ENCODE measurements at regions not wholly inside any gene's neighbourhood (a gene's known extent, or its start where the extent isn't known, plus 50 kb on each side); places are given as distances from the start of the nearest gene placed in this dataset.

GRCh38 chr14:86787717-86788116 lies 1205.3 kb downstream of the GALC start:
- FAIRE-seq (no peak), ATAC-seq (no peak), DNase-seq (ENCODE audit: low read depth, low spot score) (no peak)
- WGBS (ENCODE audit: insufficient coverage, insufficient replicate concordance, low lambda C conversion rate, missing lambda C conversion rate) = 28% methylated on average over 3 of the region's 3 CpGs
- H3K4me2 ChIP-seq (ENCODE audit: control insufficient read depth, insufficient read depth) = no peak overlapping the region
- CTCF ChIA-PET = interaction anchor here (0.8 to 1.5 kb wide), 4 partner anchors 15 to 333 kb away, joined by 3 read pairs; no protein-coding TSS in a partner anchor
- POLR2A ChIA-PET = no interaction called here
- H3K9me3 ChIP-seq (replicated peaks; ENCODE audit: control insufficient read depth, insufficient read depth, low read length) = no peaks in the 10 kb centered on the region
- H4K20me1 ChIP-seq (ENCODE audit: control insufficient read depth, insufficient read depth) = no peaks in the 10 kb centered on the region
- RAD21 ChIA-PET (ENCODE audit: unreplicated experiment) = no interaction called here
- H2AFZ ChIP-seq (ENCODE audit: control insufficient read depth, low read depth, low read length) = no peak overlapping the region
- no peaks in the 10 kb centered on the region for H3K4me1 ChIP-seq (ENCODE audit: control insufficient read depth, insufficient read depth, low read length)
- no peaks in the 10 kb centered on the region for H3K79me2 ChIP-seq (ENCODE audit: control insufficient read depth, insufficient read depth, low read length)
- SMC1A ChIA-PET (ENCODE audit: uncharacterized antibody, unreplicated experiment) = interaction anchor here (0.6 to 1.8 kb wide), 5 partner anchors 10 to 148 kb away, joined by 3 to 6 read pairs (median 3); no protein-coding TSS in a partner anchor
- no peaks in the 10 kb centered on the region for H3K36me3 ChIP-seq (ENCODE audit: control insufficient read depth in 2 of 2, insufficient read depth in 2 of 2, low read length in 1 of 2)
- H3K27me3 ChIP-seq (replicated peaks in 1 of 2; ENCODE audit: control insufficient read depth in 2 of 2, insufficient read depth in 2 of 2, low read length in 1 of 2) = no peaks in the 10 kb centered on the region
- H3K27ac ChIP-seq (ENCODE audit: control insufficient read depth, insufficient read depth) = no peak overlapping the region
- H3K9ac ChIP-seq (ENCODE audit: control insufficient read depth, insufficient read depth, low read length) = no peak overlapping the region
- in situ Hi-C loops (cut with MboI) (no loop called here), intact Hi-C loops (cut with micrococcal nuclease; ENCODE audit: unreplicated experiment) (no loop called here)
- no TSS peak for BruUV-seq (replicated peaks)
- no peak overlapping the region for H3K4me3 ChIP-seq
- TF ChIP-seq SIN3A (IDR thresholded peaks at IDR 0.05; ENCODE audit: low read depth, low read length) = no peak
- TF ChIP-seq YY1 (IDR thresholded peaks at IDR 0.05; ENCODE audit: low read depth, low read length) = no peak
- TF ChIP-seq SP1 (IDR thresholded peaks at IDR 0.05; ENCODE audit: low read depth, low read length) = no peak

GRCh38 chr14:86782092-86782580 lies 1210.8 kb downstream of the GALC start:
- no peak overlapping the region for H3K27ac ChIP-seq (ENCODE audit: control insufficient read depth, insufficient read depth)
- no peaks in the 10 kb centered on the region for H3K79me2 ChIP-seq (ENCODE audit: control insufficient read depth, insufficient read depth, low read length)
- no peak overlapping the region for H3K9ac ChIP-seq (ENCODE audit: control insufficient read depth, insufficient read depth, low read length)
- H3K9me3 ChIP-seq (replicated peaks; ENCODE audit: control insufficient read depth, insufficient read depth, low read length) = no peaks in the 10 kb centered on the region
- no peak for DNase-seq (ENCODE audit: low read depth, low spot score)
- SMC1A ChIA-PET (ENCODE audit: uncharacterized antibody, unreplicated experiment) = no interaction called here
- no peaks in the 10 kb centered on the region for H3K4me1 ChIP-seq (ENCODE audit: control insufficient read depth, insufficient read depth, low read length)
- H3K4me3 ChIP-seq = no peak overlapping the region
- WGBS (ENCODE audit: insufficient coverage, insufficient replicate concordance, low lambda C conversion rate, missing lambda C conversion rate) = 67% methylated on average over 6 of the region's 6 CpGs
- RAD21 ChIA-PET (ENCODE audit: unreplicated experiment) = no interaction called here
- no peak for ATAC-seq
- intact Hi-C loops (cut with micrococcal nuclease; ENCODE audit: unreplicated experiment) (no loop called here), in situ Hi-C loops (cut with MboI) (no loop called here)
- TF ChIP-seq CREB1 (IDR thresholded peaks at IDR 0.05; ENCODE audit: low read depth) (no peak), ATF7 (IDR thresholded peaks at IDR 0.05; ENCODE audit: low read depth) (no peak), POLR2AphosphoS2 (IDR thresholded peaks at IDR 0.05; ENCODE audit: low read depth, low read length) (no peak), MAX (IDR thresholded peaks at IDR 0.05; ENCODE audit: low read depth, low read length) (no peak), KDM1A (IDR thresholded peaks at IDR 0.05; ENCODE audit: borderline replicate concordance) (no peak), RFX5 (IDR thresholded peaks at IDR 0.05; ENCODE audit: low read depth, low read length) (no peak), RUNX3 (IDR thresholded peaks at IDR 0.05; ENCODE audit: low read length) (no peak), CHD4 (IDR thresholded peaks at IDR 0.05) (no peak), SMAD1 (IDR thresholded peaks at IDR 0.05; ENCODE audit: low read depth, partially characterized antibody) (no peak), PKNOX1 (IDR thresholded peaks at IDR 0.05) (no peak), SREBF1 (IDR thresholded peaks at IDR 0.05; ENCODE audit: low read length) (no peak), BCL3 (IDR thresholded peaks at IDR 0.05; ENCODE audit: borderline replicate concordance, insufficient read depth, low read depth, low read length, poor library complexity, severe bottlenecking) (no peak), CEBPB (IDR thresholded peaks at IDR 0.05; ENCODE audit: borderline replicate concordance in 1 of 2, low read depth in 2 of 2, low read length in 2 of 2) (no peak), NR2C2 (IDR thresholded peaks at IDR 0.05; ENCODE audit: borderline replicate concordance, control insufficient read depth, insufficient read length, low read depth) (no peak), LARP7 (IDR thresholded peaks at IDR 0.05) (no peak), ZNF207 (IDR thresholded peaks at IDR 0.05; ENCODE audit: borderline replicate concordance) (no peak)
- no TSS peak for BruUV-seq (replicated peaks)
- no peak overlapping the region for H2AFZ ChIP-seq (ENCODE audit: control insufficient read depth, low read depth, low read length)
- CTCF ChIA-PET = no interaction called here
- H3K36me3 ChIP-seq (ENCODE audit: control insufficient read depth in 2 of 2, insufficient read depth in 2 of 2, low read length in 1 of 2) = no peaks in the 10 kb centered on the region
- POLR2A ChIA-PET = no interaction called here
- FAIRE-seq = no peak
- no peaks in the 10 kb centered on the region for H3K27me3 ChIP-seq (replicated peaks in 1 of 2; ENCODE audit: control insufficient read depth in 2 of 2, insufficient read depth in 2 of 2, low read length in 1 of 2)
- H3K4me2 ChIP-seq (ENCODE audit: control insufficient read depth, insufficient read depth) = no peak overlapping the region
- H4K20me1 ChIP-seq (ENCODE audit: control insufficient read depth, insufficient read depth) = no peaks in the 10 kb centered on the region
